SK-N-SH (cell line): ENCODE measurements at regions not wholly inside any gene's neighbourhood (a gene's known extent, or its start where the extent isn't known, plus 50 kb on each side); places are given as distances from the start of the nearest gene placed in this dataset.
"Not testable (repeated sequence)": the region's sequence is repeated elsewhere in the genome, so short reads cannot be mapped to it uniquely, and the experiment has no call there.

Source experiments
- CTCF ChIA-PET: fragments of 300-600, 350-600 bp; formaldehyde crosslinking; extraction: SDS; loops from one replicate; lab custom pipeline; 2021; lab: Yijun Ruan, JAX
- POLR2A ChIA-PET: fragments of 350-600 bp; sonication (Branson Sonifier 250); formaldehyde crosslinking; extraction: SDS; loops from one replicate; lab custom pipeline; 2020; ENCODE audit warnings: antibody characterized with exemption, inconsistent platforms; lab: Yijun Ruan, JAX
- DNase-seq: peaks from one replicate; pipeline ENCODE4 v3.0.0; 2012
- H2AFZ ChIP-seq: fragments of 200-600 bp; sonication (generic); 2 replicates; pipeline ENCODE4 v1.8.1; 2016; ENCODE audit warnings: antibody characterized with exemption, mild to moderate bottlenecking, low read depth
- H3F3A ChIP-seq: fragments of 200-600 bp; sonication (generic); replicated peaks from 2 replicates; pipeline ENCODE3; 2016; ENCODE audit warnings: antibody characterized with exemption, mild to moderate bottlenecking; ENCODE audit not compliant: insufficient read depth
- H3K27ac ChIP-seq, 2 experiments: fragments of 200-500 bp in 1 of 2; fragments of 200-600 bp in 1 of 2; sonication (Bioruptor generic) in 1 of 2; sonication (generic), shearing (Covaris generic) in 1 of 2; 2 replicates each; pipeline versions ENCODE4 v1.5.1 to v1.6.1; 2014 to 2016; ENCODE audit warnings: low read depth in 2 of 2, inconsistent platforms in 1 of 2, low read length in 1 of 2, mild to moderate bottlenecking in 1 of 2, mixed read lengths in 1 of 2
- H3K27me3 ChIP-seq: fragments of 200-600 bp; sonication (generic), shearing (Covaris generic); 2 replicates; pipeline ENCODE4 v1.6.1; 2016; ENCODE audit warnings: mixed run types; ENCODE audit not compliant: insufficient read depth
- H3K36me3 ChIP-seq, 2 experiments: fragments of 200-500 bp in 1 of 2; fragments of 200-600 bp in 1 of 2; sonication (Bioruptor generic) in 1 of 2; sonication (generic) in 1 of 2; replicated peaks in 1 of 2; 2 replicates each; pipeline versions ENCODE3 to v1.5.1; 2014 to 2016; ENCODE audit warnings: low read length in 1 of 2, mild to moderate bottlenecking in 1 of 2; ENCODE audit not compliant: insufficient read depth in 2 of 2, control insufficient read depth in 1 of 2
- H3K4me1 ChIP-seq, 2 experiments: fragments of 200-500 bp in 1 of 2; fragments of 200-600 bp in 1 of 2; sonication (Bioruptor generic) in 1 of 2; sonication (generic), shearing (Covaris generic) in 1 of 2; 2 replicates each; pipeline versions ENCODE4 v1.5.1 to v1.6.1; 2014 to 2016; ENCODE audit warnings: low read depth in 1 of 2, low read length in 1 of 2, mixed run types in 1 of 2; ENCODE audit not compliant: insufficient read depth in 2 of 2, control insufficient read depth in 1 of 2
- H3K4me2 ChIP-seq: fragments of 200-600 bp; sonication (generic), shearing (Covaris generic); 2 replicates; pipeline ENCODE4 v1.6.1; 2017; ENCODE audit warnings: mixed run types
- H3K4me3 ChIP-seq, 2 experiments: fragments of 200-500 bp in 1 of 2; fragments of 200-600 bp in 1 of 2; sonication (Bioruptor generic) in 1 of 2; sonication (generic), shearing (Covaris generic) in 1 of 2; 2 replicates each; pipeline versions ENCODE4 v1.5.1 to v1.8.1; 2014 to 2016; ENCODE audit warnings: low read depth in 2 of 2, inconsistent platforms in 1 of 2, low read length in 1 of 2, mild to moderate bottlenecking in 1 of 2, mixed read lengths in 1 of 2, moderate library complexity in 1 of 2
- H3K79me2 ChIP-seq: fragments of 200-600 bp; sonication (generic); 2 replicates; pipeline ENCODE4 v1.8.1; 2017; ENCODE audit warnings: mild to moderate bottlenecking; ENCODE audit not compliant: insufficient read depth
- H3K9ac ChIP-seq: fragments of 200-600 bp; sonication (generic); 2 replicates; pipeline ENCODE4 v1.6.1; 2017; ENCODE audit warnings: mixed run types
- H3K9me2 ChIP-seq: fragments of 200-600 bp; sonication (generic); 2 replicates; pipeline ENCODE4 v1.6.1; 2017; ENCODE audit warnings: mixed run types
- H3K9me3 ChIP-seq: fragments of 200-600 bp; sonication (generic); 2 replicates; pipeline ENCODE4 v1.6.1; 2017; ENCODE audit warnings: mixed run types, mild to moderate bottlenecking, moderate library complexity
- H4K20me1 ChIP-seq: fragments of 200-600 bp; sonication (generic); 2 replicates; pipeline ENCODE4 v1.6.1; 2017; ENCODE audit warnings: mild to moderate bottlenecking, mixed run types; ENCODE audit not compliant: insufficient read depth
- CTCF ChIP-seq: fragments of 200-600 bp; sonication (generic); IDR thresholded peaks from 2 replicates; pipeline ENCODE4 v1.6.1; 2017; ENCODE audit warnings: antibody characterized with exemption, mild to moderate bottlenecking, moderate library complexity
- EZH2phosphoT487 ChIP-seq: fragments of 200-600 bp; sonication (generic); IDR thresholded peaks from 2 replicates; pipeline ENCODE4 v1.6.1; 2017; ENCODE audit warnings: low read depth, mixed run types, mild to moderate bottlenecking, antibody characterized with exemption, moderate library complexity, borderline replicate concordance
- FOSL2 ChIP-seq: IDR thresholded peaks from 2 replicates; pipeline ENCODE4 v1.4.0; 2012; ENCODE audit warnings: low read depth, mild to moderate bottlenecking, moderate library complexity, borderline replicate concordance
- GATA2 ChIP-seq: sonication (generic); formaldehyde crosslinking; IDR thresholded peaks from 2 replicates; pipeline ENCODE4 v1.5.0; 2020; ENCODE audit warnings: mild to moderate bottlenecking, missing genetic modification reagents
- JUND ChIP-seq: IDR thresholded peaks from 2 replicates; pipeline ENCODE4 v1.4.0; 2012
- MAX ChIP-seq: IDR thresholded peaks from 2 replicates; pipeline ENCODE4 v1.4.0; 2012; ENCODE audit warnings: low read depth
- MXI1 ChIP-seq: IDR thresholded peaks from 2 replicates; pipeline ENCODE4 v1.6.1; 2012; ENCODE audit warnings: mild to moderate bottlenecking, low read depth, low read length, improper control_type of control experiment
- NFIC ChIP-seq: IDR thresholded peaks from 2 replicates; pipeline ENCODE4 v1.4.0; 2012; ENCODE audit warnings: borderline replicate concordance
- RCOR1 ChIP-seq: fragments of 150-350 bp; IDR thresholded peaks from 2 replicates; pipeline ENCODE4 v1.6.1; 2017; ENCODE audit warnings: antibody characterized with exemption, low read length
- RFX5 ChIP-seq: IDR thresholded peaks from 2 replicates; pipeline ENCODE4 v1.6.1; 2012; ENCODE audit warnings: mild to moderate bottlenecking, improper control_type of control experiment, low read length
- SMC3 ChIP-seq: IDR thresholded peaks from 2 replicates; pipeline ENCODE4 v1.6.1; 2012; ENCODE audit warnings: low read depth, low read length, improper control_type of control experiment
- TEAD4 ChIP-seq: IDR thresholded peaks from 2 replicates; pipeline ENCODE4 v1.4.0; 2012; ENCODE audit warnings: mild to moderate bottlenecking, borderline replicate concordance; ENCODE audit not compliant: insufficient read depth
- WGBS: methylation state at CpG from one replicate; pipeline ENCODE4 v1.1.6; 2017; ENCODE audit warnings: low lambda C conversion rate; 5-methylcytosine and 5-hydroxymethylcytosine counted together
- TF ChIP-seq, protein P1 (sequence below): IDR thresholded peaks from 2 replicates; pipeline ENCODE4 v1.4.0; 2012; ENCODE audit warnings: low read depth, borderline replicate concordance

DNA sequence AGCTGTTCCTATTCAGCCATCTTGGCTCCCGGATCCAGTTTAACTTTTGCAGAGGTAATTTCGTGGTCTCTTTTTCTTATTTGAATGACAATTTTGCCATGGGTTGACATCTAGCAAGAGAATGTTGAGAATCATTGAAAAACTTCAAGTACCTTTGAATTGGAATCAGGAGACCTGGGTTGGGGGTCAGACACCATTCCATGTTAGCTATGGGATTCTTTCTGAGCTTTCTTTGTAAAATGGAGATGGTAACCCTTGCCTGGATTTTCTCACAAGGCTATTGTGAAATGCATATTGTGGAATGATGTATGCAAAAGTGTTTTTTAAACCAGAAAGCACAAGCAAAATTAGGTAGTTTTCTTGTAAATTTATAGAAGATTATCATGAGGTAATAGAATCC lies 79.1 kb upstream of the HAND2 start:
- Histone ChIP-seq H3K79me2 (no peaks in the 10 kb centered on the region), H3K9me2 (no peaks in the 10 kb centered on the region), H3K9me3 (no peaks in the 10 kb centered on the region), H2AFZ (no peak overlapping the region), H3F3A (no peaks in the 10 kb centered on the region), H3K4me3 (no peak overlapping the region), H3K4me2 (no peak overlapping the region), H3K4me1 (no peaks in the 10 kb centered on the region), H3K9ac (no peak overlapping the region), H3K27ac (no peak overlapping the region), H3K27me3 (no peaks in the 10 kb centered on the region), H3K36me3 (no peaks in the 10 kb centered on the region), H4K20me1 (no peaks in the 10 kb centered on the region)
- TF ChIP-seq RFX5 = no peak
- no peak for DNase-seq
- ChIA-PET CTCF (no interaction called here), POLR2A (interaction anchor here (0.7 kb wide), 1 partner anchor 364 kb away, joined by 4 read pairs; no protein-coding TSS in a partner anchor)
- WGBS = 33% methylated on average over 2 of the region's 2 CpGs

DNA sequence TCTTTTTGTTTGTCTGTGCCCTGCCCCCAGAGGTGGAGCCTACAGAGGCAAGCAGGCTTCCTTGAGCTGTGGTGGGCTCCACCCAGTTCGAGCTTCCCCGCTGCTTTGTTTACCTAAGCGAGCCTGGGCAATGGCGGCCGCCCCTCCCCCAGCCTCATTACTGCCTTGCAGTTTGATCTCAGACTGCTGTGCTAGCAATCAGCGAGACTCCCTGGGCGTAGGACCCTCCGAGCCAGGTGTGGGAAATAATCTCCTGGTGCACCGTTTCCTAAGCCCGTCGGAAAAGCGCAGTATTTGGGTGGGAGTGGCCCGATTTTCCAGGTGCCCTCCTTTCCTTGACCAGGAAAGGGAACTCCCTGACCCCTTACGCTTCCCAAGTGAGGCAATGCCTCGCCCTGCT lies 78.6 kb upstream of the HAND2 start:
- POLR2A ChIA-PET = interaction anchor here (0.7 kb wide), 1 partner anchor 363 kb away, joined by 4 read pairs; no protein-coding TSS in a partner anchor
- H3K9me3 ChIP-seq, H3F3A ChIP-seq, H3K79me2 ChIP-seq, CTCF ChIA-PET, H3K4me3 ChIP-seq, H3K4me2 ChIP-seq, H3K27ac ChIP-seq, H3K9me2 ChIP-seq, H3K4me1 ChIP-seq, DNase-seq, H4K20me1 ChIP-seq, H2AFZ ChIP-seq, H3K27me3 ChIP-seq, H3K36me3 ChIP-seq, H3K9ac ChIP-seq: not testable (repeated sequence)
- 63% methylated on average over 12 of the region's 15 CpGs for WGBS

DNA sequence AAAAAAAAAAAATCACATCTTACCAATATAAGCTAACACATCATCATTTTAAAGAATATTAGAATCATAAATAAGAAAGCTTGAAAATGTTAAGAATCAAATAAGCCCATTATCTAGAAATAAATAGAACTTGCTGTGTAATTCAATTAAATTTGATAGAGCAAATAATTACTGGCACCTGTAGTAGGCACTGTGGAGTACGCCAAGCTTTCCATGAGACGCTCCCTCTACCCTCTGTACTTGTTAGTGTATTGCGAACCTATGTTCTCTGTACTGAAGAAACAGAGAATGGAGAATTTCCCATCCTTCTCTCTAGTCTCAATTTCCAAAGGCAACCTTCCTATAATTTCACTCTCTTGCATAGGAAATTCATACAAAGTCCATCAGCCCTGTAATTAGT lies 61.7 kb upstream of the HAND2 start:
- DNase-seq = no peak
- Histone ChIP-seq H3K36me3 (no peaks in the 10 kb centered on the region), H3K79me2 (no peaks in the 10 kb centered on the region), H3K4me3 (no peak overlapping the region), H3K9me2 (no peaks in the 10 kb centered on the region), H3K27me3 (no peaks in the 10 kb centered on the region), H3K4me2 (no peak overlapping the region), H3K9ac (no peak overlapping the region), H3K9me3 (no peaks in the 10 kb centered on the region), H4K20me1 (no peaks in the 10 kb centered on the region), H3F3A (no peaks in the 10 kb centered on the region), H2AFZ (no peak overlapping the region), H3K4me1 (peaks cover 0 to 3% of the 10 kb centered on the region in 2 experiments; a peak in 3 of 4 replicates), H3K27ac (no peak overlapping the region)
- no peak; the same call in 1 of the 2 replicates for TF ChIP-seq CTCF
- TF ChIP-seq GATA2 (CRISPR knock-in tag) = no peak
- no peak for TF ChIP-seq TEAD4
- TF ChIP-seq EZH2phosphoT487 = no peak
- no peak for TF ChIP-seq MXI1
- no peak for TF ChIP-seq FOSL2
- no peak for TF ChIP-seq MAX
- no peak for TF ChIP-seq JUND
- TF ChIP-seq SMC3 = no peak
- no peak for TF ChIP-seq RCOR1
- no peak for TF ChIP-seq NFIC
- TF ChIP-seq, protein P1, sequence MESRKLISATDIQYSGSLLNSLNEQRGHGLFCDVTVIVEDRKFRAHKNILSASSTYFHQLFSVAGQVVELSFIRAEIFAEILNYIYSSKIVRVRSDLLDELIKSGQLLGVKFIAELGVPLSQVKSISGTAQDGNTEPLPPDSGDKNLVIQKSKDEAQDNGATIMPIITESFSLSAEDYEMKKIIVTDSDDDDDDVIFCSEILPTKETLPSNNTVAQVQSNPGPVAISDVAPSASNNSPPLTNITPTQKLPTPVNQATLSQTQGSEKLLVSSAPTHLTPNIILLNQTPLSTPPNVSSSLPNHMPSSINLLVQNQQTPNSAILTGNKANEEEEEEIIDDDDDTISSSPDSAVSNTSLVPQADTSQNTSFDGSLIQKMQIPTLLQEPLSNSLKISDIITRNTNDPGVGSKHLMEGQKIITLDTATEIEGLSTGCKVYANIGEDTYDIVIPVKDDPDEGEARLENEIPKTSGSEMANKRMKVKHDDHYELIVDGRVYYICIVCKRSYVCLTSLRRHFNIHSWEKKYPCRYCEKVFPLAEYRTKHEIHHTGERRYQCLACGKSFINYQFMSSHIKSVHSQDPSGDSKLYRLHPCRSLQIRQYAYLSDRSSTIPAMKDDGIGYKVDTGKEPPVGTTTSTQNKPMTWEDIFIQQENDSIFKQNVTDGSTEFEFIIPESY = no peak
- 92% methylated on average over 3 of the region's 3 CpGs for WGBS
- CTCF ChIA-PET = no interaction called here
- POLR2A ChIA-PET = interaction anchor here (0.8 kb wide), 1 partner anchor 62 kb away, joined by 3 read pairs; the partner anchor contains the start of gene HAND2
